ENCODE measurements at regions not wholly inside any gene's neighbourhood (a gene's known extent, or its start where the extent isn't known, plus 50 kb on each side); places are given as distances from the start of the nearest gene placed in this dataset.

GRCh38 chr12:4979737-4980136 lies 63.9 kb upstream of the KCNA5 start:
- DNase-seq (ENCODE audit: low spot score): no peak
- Mint-ChIP-seq H3K4me3 (no peak overlapping the region), H3K9me3 (peaks cover 9% of the 10 kb centered on the region; the same call in 1 of the 2 replicates), H3K27me3 (ENCODE audit: low read depth) (peaks cover 4% of the 10 kb centered on the region), H3K4me1 (peaks cover 11% of the 10 kb centered on the region; the same call in 1 of the 2 replicates), H3K36me3 (no peaks in the 10 kb centered on the region), H3K27ac (no peak overlapping the region)
- no peak for ATAC-seq
- POLR2A ChIA-PET: no interaction called here
- no peak for TF ChIP-seq ZNF232 (CRISPR knock-in tag; IDR thresholded peaks at IDR 0.05)
- TF ChIP-seq GTF2I (CRISPR knock-in tag; conservative IDR thresholded peaks at IDR 0.05): no peak
- no peak for TF ChIP-seq ZNF219 (CRISPR knock-in tag; IDR thresholded peaks at IDR 0.05; ENCODE audit: borderline replicate concordance)
- no peak for TF ChIP-seq ZSCAN18 (CRISPR knock-in tag; IDR thresholded peaks at IDR 0.05)
- TF ChIP-seq E2F4 (CRISPR knock-in tag; IDR thresholded peaks at IDR 0.05; ENCODE audit: borderline replicate concordance, low read depth): no peak
- no peak for TF ChIP-seq ZNF416 (CRISPR knock-in tag; IDR thresholded peaks at IDR 0.05)
- TF ChIP-seq CREM (CRISPR knock-in tag; IDR thresholded peaks at IDR 0.05): no peak
- no peak for TF ChIP-seq RORB (CRISPR knock-in tag; IDR thresholded peaks at IDR 0.05)
- TF ChIP-seq FOXP1 (CRISPR knock-in tag; IDR thresholded peaks at IDR 0.05; ENCODE audit: borderline replicate concordance): no peak
- no peak for TF ChIP-seq FOXP4 (CRISPR knock-in tag; IDR thresholded peaks at IDR 0.05)
- no peak for TF ChIP-seq EMX1 (CRISPR knock-in tag; IDR thresholded peaks at IDR 0.05)
- CTCF ChIA-PET: interaction anchor here (0.7 kb wide), 1 partner anchor 122 kb away, joined by 3 read pairs; no protein-coding TSS in a partner anchor

- Mint-ChIP-seq H3K4me3 (no peak overlapping the region), H3K9me3 (peaks cover 9% of the 10 kb centered on the region; the same call in 1 of the 2 replicates), H3K4me1 (0 out of 2 replicates have a peak, but pooled peaks cover 3% of the 10 kb centered on the region), H3K36me3 (no peaks in the 10 kb centered on the region), H3K27ac (no peak overlapping the region), H3K27me3 (ENCODE audit: low read depth) (no peaks in the 10 kb centered on the region; the same call in 1 of the 2 replicates)
- no peak for DNase-seq (ENCODE audit: low spot score)
- TF ChIP-seq ZNF396 (CRISPR knock-in tag; IDR thresholded peaks at IDR 0.05; ENCODE audit: borderline replicate concordance): no peak
- no peak for TF ChIP-seq E2F1 (CRISPR knock-in tag; IDR thresholded peaks at IDR 0.05)
- no peak for TF ChIP-seq ESRRA (CRISPR knock-in tag; IDR thresholded peaks at IDR 0.05; ENCODE audit: borderline replicate concordance)
- no peak for TF ChIP-seq STAT6 (CRISPR knock-in tag; conservative IDR thresholded peaks at IDR 0.05; ENCODE audit: low read depth)
- no peak for TF ChIP-seq RELA (CRISPR knock-in tag; IDR thresholded peaks at IDR 0.05; ENCODE audit: borderline replicate concordance)
- TF ChIP-seq MXD4 (CRISPR knock-in tag; IDR thresholded peaks at IDR 0.05; ENCODE audit: borderline replicate concordance): no peak
- TF ChIP-seq ZNF232 (CRISPR knock-in tag; IDR thresholded peaks at IDR 0.05): no peak
- no peak for TF ChIP-seq TEAD4 (CRISPR knock-in tag; IDR thresholded peaks at IDR 0.05)
- no peak for TF ChIP-seq CBFB (CRISPR knock-in tag; IDR thresholded peaks at IDR 0.05; ENCODE audit: low read depth)
- no peak for TF ChIP-seq TP53 (CRISPR knock-in tag; IDR thresholded peaks at IDR 0.05)
- no peak for TF ChIP-seq RORB (CRISPR knock-in tag; IDR thresholded peaks at IDR 0.05)
- TF ChIP-seq PRRX2 (CRISPR knock-in tag; IDR thresholded peaks at IDR 0.05): no peak
- TF ChIP-seq USF1 (CRISPR knock-in tag; IDR thresholded peaks at IDR 0.05): no peak
- TF ChIP-seq ZNF121 (CRISPR knock-in tag; IDR thresholded peaks at IDR 0.05): no peak
- TF ChIP-seq ZNF138 (CRISPR knock-in tag; conservative IDR thresholded peaks at IDR 0.05): no peak
- no peak for ATAC-seq
- ChIA-PET POLR2A (no interaction called here), CTCF (no interaction called here)
These were observed 59.3 kb upstream of the KCNA5 start for GRCh38 chr12:4984344-4984743.
